ENCODE measurements at regions not wholly inside any gene's neighbourhood (a gene's known extent, or its start where the extent isn't known, plus 50 kb on each side); places are given as distances from the start of the nearest gene placed in this dataset.

GRCh38 chr6:14210663-14211561 lies 93.3 kb downstream of the CD83 start (continued):
- TF ChIP-seq PBX2 (CRISPR knock-in tag; IDR thresholded peaks at IDR 0.05), result no peak
- no peak for TF ChIP-seq ZKSCAN1 (IDR thresholded peaks at IDR 0.05; ENCODE audit: low read length)
- peak; percentile 70; the same call in 1 of the 2 replicates for TF ChIP-seq RNF2 (conservative IDR thresholded peaks at IDR 0.05; ENCODE audit: low read depth)
- no peak for TF ChIP-seq HMG20A (CRISPR knock-in tag; IDR thresholded peaks at IDR 0.05; ENCODE audit: borderline replicate concordance)
- 0 out of 2 replicates have a peak, but pooled peaks have one; percentile 27 for TF ChIP-seq MTF1 (CRISPR knock-in tag; IDR thresholded peaks at IDR 0.05)
- no peak for TF ChIP-seq KLF9 (CRISPR knock-in tag; IDR thresholded peaks at IDR 0.05; ENCODE audit: low read depth)
- TF ChIP-seq ESRRA (CRISPR knock-in tag; IDR thresholded peaks at IDR 0.05; ENCODE audit: low read depth), result no peak
- TF ChIP-seq ZNF564 (CRISPR knock-in tag; IDR thresholded peaks at IDR 0.05), result peak; percentile 63
- no peak for TF ChIP-seq NFATC3 (CRISPR knock-in tag; IDR thresholded peaks at IDR 0.05)
- TF ChIP-seq HHEX (CRISPR knock-in tag; IDR thresholded peaks at IDR 0.05), result no peak
- no peak for TF ChIP-seq ZNF552 (CRISPR knock-in tag; IDR thresholded peaks at IDR 0.05; ENCODE audit: borderline replicate concordance)
- no peak for TF ChIP-seq AHR (CRISPR knock-in tag; IDR thresholded peaks at IDR 0.05)
- TF ChIP-seq ZFP37 (CRISPR knock-in tag; IDR thresholded peaks at IDR 0.05; ENCODE audit: borderline replicate concordance), result no peak
- TF ChIP-seq MATR3 (CRISPR knock-in tag; IDR thresholded peaks at IDR 0.05), result no peak
- no peak for TF ChIP-seq YEATS2 (CRISPR knock-in tag; IDR thresholded peaks at IDR 0.05; ENCODE audit: borderline replicate concordance)
- TF ChIP-seq SIX1 (CRISPR knock-in tag; IDR thresholded peaks at IDR 0.05; ENCODE audit: borderline replicate concordance), result no peak
- TF ChIP-seq ZNF18 (CRISPR knock-in tag; IDR thresholded peaks at IDR 0.05; ENCODE audit: insufficient replicate concordance), result no peak
- no peak for TF ChIP-seq ZNF510 (CRISPR knock-in tag; IDR thresholded peaks at IDR 0.05; ENCODE audit: low read depth)
- TF ChIP-seq, protein P1, sequence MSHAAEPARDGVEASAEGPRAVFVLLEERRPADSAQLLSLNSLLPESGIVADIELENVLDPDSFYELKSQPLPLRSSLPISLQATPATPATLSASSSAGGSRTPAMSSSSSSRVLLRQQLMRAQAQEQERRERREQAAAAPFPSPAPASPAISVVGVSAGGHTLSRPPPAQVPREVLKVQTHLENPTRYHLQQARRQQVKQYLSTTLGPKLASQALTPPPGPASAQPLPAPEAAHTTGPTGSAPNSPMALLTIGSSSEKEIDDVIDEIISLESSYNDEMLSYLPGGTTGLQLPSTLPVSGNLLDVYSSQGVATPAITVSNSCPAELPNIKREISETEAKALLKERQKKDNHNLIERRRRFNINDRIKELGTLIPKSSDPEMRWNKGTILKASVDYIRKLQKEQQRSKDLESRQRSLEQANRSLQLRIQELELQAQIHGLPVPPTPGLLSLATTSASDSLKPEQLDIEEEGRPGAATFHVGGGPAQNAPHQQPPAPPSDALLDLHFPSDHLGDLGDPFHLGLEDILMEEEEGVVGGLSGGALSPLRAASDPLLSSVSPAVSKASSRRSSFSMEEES (CRISPR knock-in tag; IDR thresholded peaks at IDR 0.05), result peak; percentile 18; the same call in 1 of the 2 replicates
- no peak for TF ChIP-seq ZNF34 (CRISPR knock-in tag; IDR thresholded peaks at IDR 0.05; ENCODE audit: borderline replicate concordance)
- peak; percentile 79; the same call in 1 of the 2 replicates for TF ChIP-seq SRY (CRISPR knock-in tag; IDR thresholded peaks at IDR 0.05)
- no peak for TF ChIP-seq ZNF775 (CRISPR knock-in tag; IDR thresholded peaks at IDR 0.05; ENCODE audit: borderline replicate concordance)
- TF ChIP-seq, protein P2, sequence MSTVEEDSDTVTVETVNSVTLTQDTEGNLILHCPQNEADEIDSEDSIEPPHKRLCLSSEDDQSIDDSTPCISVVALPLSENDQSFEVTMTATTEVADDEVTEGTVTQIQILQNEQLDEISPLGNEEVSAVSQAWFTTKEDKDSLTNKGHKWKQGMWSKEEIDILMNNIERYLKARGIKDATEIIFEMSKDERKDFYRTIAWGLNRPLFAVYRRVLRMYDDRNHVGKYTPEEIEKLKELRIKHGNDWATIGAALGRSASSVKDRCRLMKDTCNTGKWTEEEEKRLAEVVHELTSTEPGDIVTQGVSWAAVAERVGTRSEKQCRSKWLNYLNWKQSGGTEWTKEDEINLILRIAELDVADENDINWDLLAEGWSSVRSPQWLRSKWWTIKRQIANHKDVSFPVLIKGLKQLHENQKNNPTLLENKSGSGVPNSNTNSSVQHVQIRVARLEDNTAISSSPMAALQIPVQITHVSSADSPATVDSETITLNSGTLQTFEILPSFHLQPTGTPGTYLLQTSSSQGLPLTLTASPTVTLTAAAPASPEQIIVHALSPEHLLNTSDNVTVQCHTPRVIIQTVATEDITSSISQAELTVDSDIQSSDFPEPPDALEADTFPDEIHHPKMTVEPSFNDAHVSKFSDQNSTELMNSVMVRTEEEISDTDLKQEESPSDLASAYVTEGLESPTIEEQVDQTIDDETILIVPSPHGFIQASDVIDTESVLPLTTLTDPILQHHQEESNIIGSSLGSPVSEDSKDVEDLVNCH (CRISPR knock-in tag; IDR thresholded peaks at IDR 0.05), result no peak
- TF ChIP-seq ZFY (CRISPR knock-in tag; IDR thresholded peaks at IDR 0.05), result peak; percentile 69
- no peak for TF ChIP-seq ZFP62 (CRISPR knock-in tag; IDR thresholded peaks at IDR 0.05)

All from HepG2 (cell line).